HL-60 (cell line): ENCODE measurements at regions not wholly inside any gene's neighbourhood (a gene's known extent, or its start where the extent isn't known, plus 50 kb on each side); places are given as distances from the start of the nearest gene placed in this dataset.

ENCODE experiments used
- DNase-seq, 2 experiments: peaks; one replicate each; pipeline ENCODE4 v3.0.0-alpha.2; 2010 to 2020; ENCODE audit warnings: low read depth in 1 of 2, low spot score in 1 of 2
- H3K27ac ChIP-seq: fragments of 250-450 bp; sonication (Bioruptor Pico); replicated peaks from 2 replicates; pipeline ENCODE4 v1.5.1; 2020; ENCODE audit warnings: mild to moderate bottlenecking, moderate library complexity
- H3K27me3 ChIP-seq: fragments of 250-450 bp; sonication (Bioruptor Pico); 2 replicates; pipeline ENCODE4 v1.5.1; 2021; ENCODE audit warnings: mild to moderate bottlenecking, moderate library complexity; ENCODE audit not compliant: insufficient read depth, poor library complexity, severe bottlenecking
- H3K4me3 ChIP-seq: replicated peaks from 2 replicates; pipeline ENCODE4 v1.5.1; 2011; ENCODE audit warnings: mild to moderate bottlenecking, control low read depth, low read length; ENCODE audit not compliant: insufficient read depth
- GABPA ChIP-seq: IDR thresholded peaks from 2 replicates; pipeline ENCODE4 v1.6.1; 2012; ENCODE audit warnings: low read depth
- POLR2AphosphoS5 ChIP-seq: IDR thresholded peaks from 2 replicates; pipeline ENCODE4 v1.6.1; 2012; ENCODE audit warnings: low read depth
- SPI1 ChIP-seq: IDR thresholded peaks from 2 replicates; pipeline ENCODE4 v1.6.1; 2012; ENCODE audit warnings: low read depth, mild to moderate bottlenecking, borderline replicate concordance
- TF ChIP-seq, protein P1 (sequence below): IDR thresholded peaks from 2 replicates; pipeline ENCODE4 v1.6.1; 2012; ENCODE audit warnings: low read depth; ENCODE audit not compliant: insufficient replicate concordance
- TF ChIP-seq, protein P2 (sequence below): IDR thresholded peaks from one replicate; pipeline ENCODE4 v1.5.1; 2011; ENCODE audit warnings: low read length, control low read depth, inconsistent platforms; ENCODE audit not compliant: insufficient read depth

DNA sequence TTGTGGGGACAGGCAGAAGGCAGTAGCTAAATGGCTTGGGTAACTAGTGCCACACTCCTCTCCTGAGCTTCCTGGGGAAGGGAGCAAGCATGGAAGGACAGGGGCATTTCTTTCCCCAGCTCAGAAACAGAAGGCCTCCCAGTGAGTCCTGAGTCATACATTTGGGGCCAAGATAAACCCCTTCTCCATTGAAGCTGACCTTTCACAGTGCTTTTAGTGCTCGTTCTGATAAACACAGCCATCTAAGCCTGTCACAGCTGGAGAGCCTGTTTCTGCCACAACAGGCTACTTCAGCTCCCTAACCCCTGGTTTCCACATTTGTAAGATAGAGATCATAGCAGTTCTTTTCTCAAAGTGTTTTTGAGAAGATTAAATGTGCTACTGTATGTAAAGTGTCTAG lies 374.0 kb downstream of the LMX1A start:
- no peak for DNase-seq
- H3K27me3 ChIP-seq: no peaks in the 10 kb centered on the region
- no peak overlapping the region for H3K27ac ChIP-seq
- no peak overlapping the region for H3K4me3 ChIP-seq
- no peak for TF ChIP-seq POLR2AphosphoS5
- TF ChIP-seq, protein P1, sequence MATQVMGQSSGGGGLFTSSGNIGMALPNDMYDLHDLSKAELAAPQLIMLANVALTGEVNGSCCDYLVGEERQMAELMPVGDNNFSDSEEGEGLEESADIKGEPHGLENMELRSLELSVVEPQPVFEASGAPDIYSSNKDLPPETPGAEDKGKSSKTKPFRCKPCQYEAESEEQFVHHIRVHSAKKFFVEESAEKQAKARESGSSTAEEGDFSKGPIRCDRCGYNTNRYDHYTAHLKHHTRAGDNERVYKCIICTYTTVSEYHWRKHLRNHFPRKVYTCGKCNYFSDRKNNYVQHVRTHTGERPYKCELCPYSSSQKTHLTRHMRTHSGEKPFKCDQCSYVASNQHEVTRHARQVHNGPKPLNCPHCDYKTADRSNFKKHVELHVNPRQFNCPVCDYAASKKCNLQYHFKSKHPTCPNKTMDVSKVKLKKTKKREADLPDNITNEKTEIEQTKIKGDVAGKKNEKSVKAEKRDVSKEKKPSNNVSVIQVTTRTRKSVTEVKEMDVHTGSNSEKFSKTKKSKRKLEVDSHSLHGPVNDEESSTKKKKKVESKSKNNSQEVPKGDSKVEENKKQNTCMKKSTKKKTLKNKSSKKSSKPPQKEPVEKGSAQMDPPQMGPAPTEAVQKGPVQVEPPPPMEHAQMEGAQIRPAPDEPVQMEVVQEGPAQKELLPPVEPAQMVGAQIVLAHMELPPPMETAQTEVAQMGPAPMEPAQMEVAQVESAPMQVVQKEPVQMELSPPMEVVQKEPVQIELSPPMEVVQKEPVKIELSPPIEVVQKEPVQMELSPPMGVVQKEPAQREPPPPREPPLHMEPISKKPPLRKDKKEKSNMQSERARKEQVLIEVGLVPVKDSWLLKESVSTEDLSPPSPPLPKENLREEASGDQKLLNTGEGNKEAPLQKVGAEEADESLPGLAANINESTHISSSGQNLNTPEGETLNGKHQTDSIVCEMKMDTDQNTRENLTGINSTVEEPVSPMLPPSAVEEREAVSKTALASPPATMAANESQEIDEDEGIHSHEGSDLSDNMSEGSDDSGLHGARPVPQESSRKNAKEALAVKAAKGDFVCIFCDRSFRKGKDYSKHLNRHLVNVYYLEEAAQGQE: no peak
- TF ChIP-seq, protein P2, sequence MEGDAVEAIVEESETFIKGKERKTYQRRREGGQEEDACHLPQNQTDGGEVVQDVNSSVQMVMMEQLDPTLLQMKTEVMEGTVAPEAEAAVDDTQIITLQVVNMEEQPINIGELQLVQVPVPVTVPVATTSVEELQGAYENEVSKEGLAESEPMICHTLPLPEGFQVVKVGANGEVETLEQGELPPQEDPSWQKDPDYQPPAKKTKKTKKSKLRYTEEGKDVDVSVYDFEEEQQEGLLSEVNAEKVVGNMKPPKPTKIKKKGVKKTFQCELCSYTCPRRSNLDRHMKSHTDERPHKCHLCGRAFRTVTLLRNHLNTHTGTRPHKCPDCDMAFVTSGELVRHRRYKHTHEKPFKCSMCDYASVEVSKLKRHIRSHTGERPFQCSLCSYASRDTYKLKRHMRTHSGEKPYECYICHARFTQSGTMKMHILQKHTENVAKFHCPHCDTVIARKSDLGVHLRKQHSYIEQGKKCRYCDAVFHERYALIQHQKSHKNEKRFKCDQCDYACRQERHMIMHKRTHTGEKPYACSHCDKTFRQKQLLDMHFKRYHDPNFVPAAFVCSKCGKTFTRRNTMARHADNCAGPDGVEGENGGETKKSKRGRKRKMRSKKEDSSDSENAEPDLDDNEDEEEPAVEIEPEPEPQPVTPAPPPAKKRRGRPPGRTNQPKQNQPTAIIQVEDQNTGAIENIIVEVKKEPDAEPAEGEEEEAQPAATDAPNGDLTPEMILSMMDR: no peak
- no peak for TF ChIP-seq SPI1
- no peak for TF ChIP-seq GABPA

DNA sequence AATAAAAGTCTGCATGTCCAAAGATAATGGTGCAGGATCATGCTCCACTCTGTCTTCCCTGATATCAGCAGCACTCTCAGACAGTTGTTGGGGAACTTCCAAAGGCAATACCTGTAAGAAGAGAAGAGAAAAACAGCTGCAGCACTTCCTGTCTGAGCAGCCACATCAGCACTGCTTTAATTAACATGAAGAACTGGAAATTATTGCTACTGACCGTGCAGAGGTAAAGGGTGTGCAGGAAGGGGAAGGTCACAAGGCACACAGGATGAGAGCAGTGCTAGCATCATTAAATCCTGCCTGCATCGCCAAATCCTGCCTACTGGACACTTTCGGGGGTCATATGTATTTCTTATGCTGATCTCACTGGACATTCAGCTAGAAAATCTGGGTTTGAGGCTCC lies 379.0 kb downstream of the LMX1A start:
- Histone ChIP-seq H3K27ac (no peak overlapping the region), H3K27me3 (no peaks in the 10 kb centered on the region), H3K4me3 (no peak overlapping the region)
- no peak for DNase-seq
- TF ChIP-seq, protein P1: no peak
- TF ChIP-seq, protein P2: no peak
- TF ChIP-seq POLR2AphosphoS5 (no peak), SPI1 (no peak), GABPA (no peak)

DNA sequence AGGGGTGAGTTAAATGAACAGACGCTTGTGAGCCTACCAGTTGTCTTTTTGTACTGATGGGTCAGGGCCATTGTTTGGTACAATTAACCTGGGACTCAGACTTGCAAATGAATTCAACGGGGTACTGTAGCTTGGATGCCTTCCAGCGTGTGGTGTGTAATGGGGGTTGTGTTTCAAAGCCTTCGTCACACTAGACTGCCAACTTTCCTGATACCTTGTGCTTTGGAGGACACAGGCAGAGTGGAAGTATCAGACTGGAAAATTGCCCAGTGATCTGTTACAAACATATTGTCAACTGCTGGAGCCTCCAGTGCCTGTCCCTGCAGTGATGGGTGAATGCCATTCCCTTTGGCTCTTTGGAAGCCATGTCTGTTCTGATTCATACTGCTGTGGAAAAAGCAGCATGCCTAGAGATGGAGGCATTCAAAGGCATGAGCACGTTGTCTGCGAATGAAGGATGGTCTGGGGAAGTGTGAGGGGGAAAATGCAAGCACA lies 384.5 kb downstream of the LMX1A start:
- TF ChIP-seq SPI1: no peak
- TF ChIP-seq, protein P1: no peak
- no peak for TF ChIP-seq GABPA
- no peak for TF ChIP-seq POLR2AphosphoS5
- Histone ChIP-seq H3K4me3 (no peak overlapping the region), H3K27ac (no peak overlapping the region), H3K27me3 (no peaks in the 10 kb centered on the region)
- no peak for DNase-seq

DNA sequence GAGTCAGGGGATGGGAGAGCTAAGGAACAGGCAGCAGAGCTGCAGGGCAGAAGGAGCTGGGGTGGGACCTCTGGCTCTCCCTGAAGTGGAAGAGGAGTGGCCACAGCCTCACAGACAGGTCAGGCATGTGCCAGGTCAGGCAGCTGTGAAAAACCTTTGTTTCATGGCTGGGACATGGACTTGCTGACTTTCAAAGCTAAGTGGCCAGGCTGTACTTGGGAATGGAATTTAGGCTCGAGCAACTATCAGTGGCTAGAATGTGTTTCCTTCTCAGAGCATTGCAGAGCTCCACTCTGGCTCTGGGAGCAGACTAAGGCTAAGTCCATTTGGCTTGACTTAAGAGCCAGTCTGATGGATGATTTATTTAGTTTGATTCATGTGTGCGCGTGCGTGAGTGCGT lies 385.1 kb downstream of the LMX1A start:
- no peak for DNase-seq
- Histone ChIP-seq H3K27ac (no peak overlapping the region), H3K4me3 (no peak overlapping the region), H3K27me3 (no peaks in the 10 kb centered on the region)
- TF ChIP-seq, protein P2: no peak
- TF ChIP-seq POLR2AphosphoS5: no peak
- TF ChIP-seq, protein P1: no peak
- TF ChIP-seq GABPA: no peak
- no peak for TF ChIP-seq SPI1
